K562 (cell line): ENCODE measurements at regions not wholly inside any gene's neighbourhood (a gene's known extent, or its start where the extent isn't known, plus 50 kb on each side); places are given as distances from the start of the nearest gene placed in this dataset.

Experiments
- ATAC-seq: fragments of 200-7000 bp; cut with Tn5 transposase; 3 replicates; pipeline ENCODE4 v1.9.1; 2020; ENCODE audit warnings: moderate library complexity
- BruUV-seq: library from RNA; stranded (reverse); fragments of 400-500 nt; replicated peaks from 2 replicates; lab custom pipeline; 2021; lab: Mats Ljungman, UMichigan
- CTCF ChIA-PET: fragments of 300-600 bp; formaldehyde crosslinking; extraction: SDS; loops from one replicate; lab custom pipeline; 2021; ENCODE audit warnings: low intra/inter-chr PET ratio; lab: Yijun Ruan, JAX
- POLR2A ChIA-PET: fragments of 300-600, 350-650 bp; sonication (Branson Sonifier 250); formaldehyde crosslinking; extraction: SDS; loops from one replicate; lab custom pipeline; 2021; ENCODE audit warnings: antibody characterized with exemption, inconsistent platforms; lab: Yijun Ruan, JAX
- DNase-seq, 4 experiments: peaks; one replicate each; pipeline versions ENCODE4 v3.0.0 to v3.0.0-alpha.2; 2011 to 2018; ENCODE audit warnings: low spot score in 3 of 4, mixed read lengths in 3 of 4; ENCODE audit errors: extremely low read depth in 1 of 4
- FAIRE-seq: peaks from 2 replicates; lab custom pipeline; 2011; peaks lifted over from hg19 to GRCh38; lab: Jason Lieb, UNC
- H2AFZ ChIP-seq: 2 replicates; pipeline ENCODE4 v1.6.0; 2011; ENCODE audit warnings: low read depth, low read length, control low read depth, inconsistent platforms
- H3K27ac ChIP-seq: fragments of 200-600 bp; 3 replicates; pipeline ENCODE4 v1.8.0; 2011; ENCODE audit warnings: low read depth, mild to moderate bottlenecking, control low read depth, inconsistent platforms, low read length, moderate library complexity, mixed read lengths; ENCODE audit errors: extremely low read depth
- H3K27me3 ChIP-seq, 2 experiments: fragments of 300-600 bp in 1 of 2; 2 replicates in 1 of 2; 3 replicates in 1 of 2; pipeline versions ENCODE4 v1.6.0 to v1.8.0; 2011; ENCODE audit warnings: inconsistent platforms in 2 of 2, low read length in 2 of 2, mild to moderate bottlenecking in 1 of 2, mixed read lengths in 1 of 2, moderate library complexity in 1 of 2; ENCODE audit not compliant: control insufficient read depth in 2 of 2, insufficient read depth in 2 of 2
- H3K36me3 ChIP-seq: fragments of 300-600 bp; 3 replicates; pipeline ENCODE4 v1.8.0; 2011; ENCODE audit warnings: mild to moderate bottlenecking, low read length, inconsistent platforms; ENCODE audit not compliant: control insufficient read depth, insufficient read depth
- H3K4me1 ChIP-seq, 2 experiments: fragments of 200-600 bp in 1 of 2; replicated peaks in 1 of 2; 2 replicates in 1 of 2; 3 replicates in 1 of 2; pipeline versions ENCODE4 v1.5.1 to v1.8.0; 2011; ENCODE audit warnings: inconsistent platforms in 2 of 2, low read length in 2 of 2, mild to moderate bottlenecking in 1 of 2, mixed read lengths in 1 of 2, moderate library complexity in 1 of 2; ENCODE audit not compliant: control insufficient read depth in 2 of 2, insufficient read depth in 2 of 2
- H3K4me2 ChIP-seq: 2 replicates; pipeline ENCODE4 v1.6.1; 2011; ENCODE audit warnings: low read length, control low read depth, inconsistent platforms, mixed read lengths; ENCODE audit not compliant: insufficient read depth
- H3K4me3 ChIP-seq: fragments of 200-600 bp; sonication (generic), shearing (Covaris generic); 2 replicates; pipeline ENCODE4 v1.5.1; 2016; ENCODE audit warnings: control low read depth, inconsistent platforms
- H3K79me2 ChIP-seq: fragments of 200-600 bp; 3 replicates; pipeline ENCODE4 v1.8.0; 2011; ENCODE audit warnings: low read length, inconsistent platforms; ENCODE audit not compliant: control insufficient read depth, insufficient read depth
- H3K9ac ChIP-seq, 2 experiments: 2 replicates each; pipeline versions ENCODE4 v1.6.0 to v1.6.1; 2011; ENCODE audit warnings: low read depth in 2 of 2, low read length in 2 of 2, control low read depth in 1 of 2, inconsistent platforms in 1 of 2, mild to moderate bottlenecking in 1 of 2, mixed read lengths in 1 of 2; ENCODE audit not compliant: insufficient read depth in 1 of 2
- H3K9me1 ChIP-seq: one replicate; pipeline ENCODE4 v1.6.0; 2011; ENCODE audit warnings: inconsistent platforms, mild to moderate bottlenecking, low read length, moderate library complexity; ENCODE audit not compliant: control insufficient read depth, insufficient read depth
- H3K9me3 ChIP-seq: replicated peaks from 2 replicates; pipeline ENCODE4 v1.5.1; 2011; ENCODE audit warnings: low read depth, low read length, inconsistent platforms; ENCODE audit not compliant: control insufficient read depth, insufficient read depth
- H4K20me1 ChIP-seq: replicated peaks from 2 replicates; pipeline ENCODE4 v1.6.1; 2011; ENCODE audit warnings: low read length, inconsistent platforms, mixed read lengths; ENCODE audit not compliant: control insufficient read depth, insufficient read depth
- ATF2 ChIP-seq: sonication (generic); formaldehyde crosslinking; IDR thresholded peaks from 2 replicates; pipeline ENCODE4 v1.8.1; 2022; ENCODE audit warnings: missing genetic modification reagents
- BACH1 ChIP-seq: fragments of 200-800 bp; sonication (Bioruptor generic); IDR thresholded peaks from 2 replicates; pipeline ENCODE4 v1.6.1; 2016; ENCODE audit warnings: missing genetic modification characterization, missing compliant biosample characterization
- CTBP1 ChIP-seq: fragments of 450-650 bp; IDR thresholded peaks from 2 replicates; pipeline ENCODE4 v1.6.1; 2016; ENCODE audit warnings: borderline replicate concordance
- DIDO1 ChIP-seq: fragments of 450-650 bp; IDR thresholded peaks from 2 replicates; pipeline ENCODE4 v1.6.1; 2016; ENCODE audit warnings: low read depth, missing biosample characterization, missing genetic modification characterization
- FOSL1 ChIP-seq: fragments of 200-800 bp; sonication (Bioruptor generic); conservative IDR thresholded peaks from 2 replicates; pipeline ENCODE4 v1.6.1; 2016; ENCODE audit warnings: missing genetic modification characterization, missing compliant biosample characterization
- MBD2 ChIP-seq: sonication (generic); IDR thresholded peaks from 2 replicates; pipeline ENCODE4 v1.6.1; 2016; ENCODE audit warnings: low read depth, borderline replicate concordance
- MEF2A ChIP-seq: IDR thresholded peaks from 2 replicates; pipeline ENCODE4 v1.6.1; 2011; ENCODE audit warnings: low read depth, mild to moderate bottlenecking, low read length, moderate library complexity; ENCODE audit not compliant: control insufficient read depth
- NFYB ChIP-seq: IDR thresholded peaks from 2 replicates; pipeline ENCODE4 v1.6.1; 2011; ENCODE audit warnings: mild to moderate bottlenecking, moderate library complexity; ENCODE audit not compliant: insufficient read length; ENCODE audit errors: extremely low read depth
- RBM15 ChIP-seq: fragments of 200-400 bp; formaldehyde crosslinking; IDR thresholded peaks from 2 replicates; pipeline ENCODE4 v1.6.1; 2018; ENCODE audit warnings: mild to moderate bottlenecking, low read length, moderate library complexity; ENCODE audit not compliant: insufficient read depth
- SMAD1 ChIP-seq: fragments of 150-350 bp; IDR thresholded peaks from 2 replicates; pipeline ENCODE4 v1.6.1; 2014; ENCODE audit warnings: low read length, low read depth; ENCODE audit not compliant: partially characterized antibody
- XRCC4 ChIP-seq: IDR thresholded peaks from one replicate; pipeline ENCODE4 v1.6.1; 2011; ENCODE audit not compliant: insufficient read depth, insufficient read length; ENCODE audit errors: extremely low read depth
- ZFP36 ChIP-seq: fragments of 150-350 bp; IDR thresholded peaks from 2 replicates; pipeline ENCODE4 v1.6.1; 2018; ENCODE audit warnings: low read length, low read depth; ENCODE audit not compliant: partially characterized antibody
- ZNF224 ChIP-seq: sonication (generic); formaldehyde crosslinking; IDR thresholded peaks from 2 replicates; pipeline ENCODE4 v1.8.0; 2022; ENCODE audit warnings: mild to moderate bottlenecking, missing genetic modification reagents
- ZNF311 ChIP-seq: fragments of 250-450 bp; sonication (Bioruptor Pico); IDR thresholded peaks from 2 replicates; pipeline ENCODE4 v1.4.0; 2020; ENCODE audit warnings: mild to moderate bottlenecking, moderate library complexity
- ZNF347 ChIP-seq: fragments of 450-650 bp; formaldehyde crosslinking; IDR thresholded peaks from 2 replicates; pipeline ENCODE4 v1.4.0; 2020; ENCODE audit warnings: low read depth, mild to moderate bottlenecking, moderate library complexity
- ZNF639 ChIP-seq, 2 experiments: fragments of 200-800 bp in 1 of 2; sonication (Bioruptor generic) in 1 of 2; sonication (generic) in 1 of 2; formaldehyde crosslinking in 1 of 2; IDR thresholded peaks in 1 of 2; conservative IDR thresholded peaks in 1 of 2; 2 replicates each; pipeline versions ENCODE4 v1.5.0 to v1.6.1; 2016 to 2020; ENCODE audit warnings: missing compliant biosample characterization in 1 of 2, missing genetic modification characterization in 1 of 2, missing genetic modification reagents in 1 of 2
- WGBS: fragments of 100-300 bp; shearing (Covaris generic); methylation state at CpG from one replicate; pipeline ENCODE4 v1.1.6; 2016; ENCODE audit warnings: low coverage, mixed read lengths; ENCODE audit not compliant: insufficient coverage; ENCODE audit errors: missing lambda C conversion rate; 5-methylcytosine and 5-hydroxymethylcytosine counted together
- in situ Hi-C: fragments of 300-500 bp; cut with MboI; formaldehyde crosslinking; loops from 4 replicates; pipeline ENCODE4 v1.15.0; 2018; ENCODE audit warnings: inconsistent platforms, mixed read lengths
- intact Hi-C: fragments of 100-400 bp; cut with micrococcal nuclease; formaldehyde crosslinking; loops from 2 replicates; pipeline ENCODE4 v1.14.2; 2022
- TF ChIP-seq, protein P1 (sequence below), 2 experiments: fragments of 450-650 bp in 1 of 2; IDR thresholded peaks; 2 replicates each; pipeline ENCODE4 v1.6.1; 2011 to 2017; ENCODE audit warnings: low read depth in 2 of 2, antibody characterized with exemption in 1 of 2, borderline replicate concordance in 1 of 2, low read length in 1 of 2, mild to moderate bottlenecking in 1 of 2, mixed read lengths in 1 of 2; ENCODE audit not compliant: control insufficient read depth in 1 of 2

DNA sequence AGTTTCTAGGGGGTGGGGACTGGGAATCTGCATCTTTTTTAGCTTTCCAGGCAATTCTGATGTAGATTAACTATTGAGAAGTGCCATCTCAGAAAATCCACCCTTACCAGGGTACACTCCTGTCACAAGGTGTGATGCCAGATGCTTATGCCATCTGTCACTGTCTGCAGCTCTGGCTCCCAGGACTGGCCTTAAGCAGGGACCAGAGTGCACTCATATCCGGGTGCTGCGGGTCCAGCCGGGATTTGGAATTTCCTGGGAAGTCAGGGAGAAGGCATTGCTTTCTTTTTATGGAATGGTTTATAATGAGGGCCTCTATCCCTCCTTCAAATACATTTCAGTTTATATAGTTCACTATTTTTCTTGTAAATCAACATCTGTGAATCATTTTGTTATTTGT, 92.6 kb downstream of the TMEM174 start:
- Histone ChIP-seq H3K36me3 (no peaks in the 10 kb centered on the region), H3K27me3 (peaks cover 20 to 22% of the 10 kb centered on the region in 2 experiments; a peak in 4 of 5 replicates), H2AFZ (no peak overlapping the region), H3K9me1 (no peaks in the 10 kb centered on the region), H3K9ac (no peak overlapping the region), H3K9me3 (no peaks in the 10 kb centered on the region), H3K4me2 (no peak overlapping the region), H3K4me1 (no peaks in the 10 kb centered on the region), H3K27ac (no peak overlapping the region), H3K79me2 (no peaks in the 10 kb centered on the region), H4K20me1 (no peaks in the 10 kb centered on the region; the same call in 1 of the 2 replicates), H3K4me3 (no peak overlapping the region)
- POLR2A ChIA-PET: interaction anchor here (1.0 kb wide), 1 partner anchor 29 kb away, joined by 3 read pairs; no protein-coding TSS in a partner anchor
- FAIRE-seq (no peak), DNase-seq (no peak), ATAC-seq (no peak)
- intact Hi-C loops (no loop called here), in situ Hi-C loops (no loop called here)
- CTCF ChIA-PET: no interaction called here
- BruUV-seq: no TSS peak
- 0% methylated on average over 3 of the region's 3 CpGs for WGBS
- no peak for TF ChIP-seq ZNF347 (CRISPR knock-in tag)
- no peak for TF ChIP-seq FOSL1 (tag)
- no peak for TF ChIP-seq ZNF224 (CRISPR knock-in tag)
- no peak for TF ChIP-seq MEF2A
- TF ChIP-seq ATF2 (CRISPR knock-in tag): no peak
- no peak for TF ChIP-seq ZFP36
- TF ChIP-seq, protein P1, sequence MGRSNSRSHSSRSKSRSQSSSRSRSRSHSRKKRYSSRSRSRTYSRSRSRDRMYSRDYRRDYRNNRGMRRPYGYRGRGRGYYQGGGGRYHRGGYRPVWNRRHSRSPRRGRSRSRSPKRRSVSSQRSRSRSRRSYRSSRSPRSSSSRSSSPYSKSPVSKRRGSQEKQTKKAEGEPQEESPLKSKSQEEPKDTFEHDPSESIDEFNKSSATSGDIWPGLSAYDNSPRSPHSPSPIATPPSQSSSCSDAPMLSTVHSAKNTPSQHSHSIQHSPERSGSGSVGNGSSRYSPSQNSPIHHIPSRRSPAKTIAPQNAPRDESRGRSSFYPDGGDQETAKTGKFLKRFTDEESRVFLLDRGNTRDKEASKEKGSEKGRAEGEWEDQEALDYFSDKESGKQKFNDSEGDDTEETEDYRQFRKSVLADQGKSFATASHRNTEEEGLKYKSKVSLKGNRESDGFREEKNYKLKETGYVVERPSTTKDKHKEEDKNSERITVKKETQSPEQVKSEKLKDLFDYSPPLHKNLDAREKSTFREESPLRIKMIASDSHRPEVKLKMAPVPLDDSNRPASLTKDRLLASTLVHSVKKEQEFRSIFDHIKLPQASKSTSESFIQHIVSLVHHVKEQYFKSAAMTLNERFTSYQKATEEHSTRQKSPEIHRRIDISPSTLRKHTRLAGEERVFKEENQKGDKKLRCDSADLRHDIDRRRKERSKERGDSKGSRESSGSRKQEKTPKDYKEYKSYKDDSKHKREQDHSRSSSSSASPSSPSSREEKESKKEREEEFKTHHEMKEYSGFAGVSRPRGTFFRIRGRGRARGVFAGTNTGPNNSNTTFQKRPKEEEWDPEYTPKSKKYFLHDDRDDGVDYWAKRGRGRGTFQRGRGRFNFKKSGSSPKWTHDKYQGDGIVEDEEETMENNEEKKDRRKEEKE (IDR thresholded peaks at IDR 0.05; ENCODE audit: borderline replicate concordance in 1 of 2, control insufficient read depth in 1 of 2, low read depth in 2 of 2, low read length in 1 of 2): no peak
- no peak for TF ChIP-seq ZNF639 (CRISPR knock-in tag; conservative IDR thresholded peaks at IDR 0.05 in 1 of 2, IDR thresholded peaks at IDR 0.05 in 1 of 2)
- no peak for TF ChIP-seq XRCC4
- TF ChIP-seq DIDO1 (tag): no peak
- no peak for TF ChIP-seq BACH1 (tag)
- no peak for TF ChIP-seq SMAD1
- no peak for TF ChIP-seq ZNF311 (CRISPR knock-in tag)
- TF ChIP-seq MBD2: no peak
- no peak for TF ChIP-seq NFYB
- TF ChIP-seq CTBP1: no peak
- TF ChIP-seq RBM15: no peak
